H54 (cell line): ENCODE measurements at regions not wholly inside any gene's neighbourhood (a gene's known extent, or its start where the extent isn't known, plus 50 kb on each side); places are given as distances from the start of the nearest gene placed in this dataset.

Experiments used
- DNase-seq: peaks from one replicate; pipeline ENCODE4 v3.0.0; 2011; ENCODE audit warnings: low spot score, mixed read lengths; ENCODE audit not compliant: insufficient read length
- FAIRE-seq: peaks from 3 replicates; lab custom pipeline; 2011; peaks lifted over from hg19 to GRCh38; lab: Jason Lieb, UNC
- POLR2A ChIP-seq: IDR thresholded peaks from 2 replicates; pipeline ENCODE4 v1.6.1; 2011; ENCODE audit warnings: low read depth, mild to moderate bottlenecking, low read length

DNA sequence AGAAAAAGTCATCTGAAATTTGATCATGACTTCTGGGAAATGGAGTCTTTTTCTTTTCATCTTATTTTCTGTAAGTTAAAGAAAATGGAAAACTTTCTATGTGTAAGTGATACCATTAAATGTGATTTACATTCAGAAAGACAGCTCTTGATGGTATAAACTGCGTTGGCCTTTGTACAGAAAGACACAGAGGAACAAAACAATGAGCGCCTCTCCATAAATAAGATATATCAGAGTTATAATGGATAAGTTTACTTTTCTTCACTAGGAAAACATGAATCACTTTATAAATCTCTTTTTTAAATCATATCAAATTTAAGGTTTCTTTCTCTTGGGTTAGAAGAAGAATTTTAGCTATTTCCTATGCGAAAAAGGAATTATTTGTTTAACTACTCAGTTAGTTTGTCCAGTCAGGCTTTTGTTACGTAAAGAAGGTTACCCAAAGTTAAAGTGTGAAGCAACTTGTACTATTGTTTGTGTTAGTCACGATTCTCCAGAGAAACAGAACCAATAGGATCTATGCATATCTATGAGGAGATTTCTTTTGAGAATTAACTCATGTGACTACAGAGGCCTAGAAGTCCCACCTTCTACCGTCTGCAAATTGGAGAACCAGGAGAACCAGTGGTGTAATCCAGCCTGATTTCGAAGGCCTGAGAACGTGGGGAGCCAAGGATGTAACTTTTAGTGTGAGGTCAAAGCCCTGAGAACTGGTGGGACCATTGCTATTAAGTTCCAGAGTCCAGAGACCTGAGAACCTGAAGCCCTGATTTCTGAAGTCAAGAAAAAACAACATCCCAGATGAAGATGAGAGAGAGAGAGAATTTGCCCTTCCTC, 295.4 kb upstream of the KCNJ16 start:
- no peak for DNase-seq
- FAIRE-seq = no peak
- no peak for TF ChIP-seq POLR2A

DNA sequence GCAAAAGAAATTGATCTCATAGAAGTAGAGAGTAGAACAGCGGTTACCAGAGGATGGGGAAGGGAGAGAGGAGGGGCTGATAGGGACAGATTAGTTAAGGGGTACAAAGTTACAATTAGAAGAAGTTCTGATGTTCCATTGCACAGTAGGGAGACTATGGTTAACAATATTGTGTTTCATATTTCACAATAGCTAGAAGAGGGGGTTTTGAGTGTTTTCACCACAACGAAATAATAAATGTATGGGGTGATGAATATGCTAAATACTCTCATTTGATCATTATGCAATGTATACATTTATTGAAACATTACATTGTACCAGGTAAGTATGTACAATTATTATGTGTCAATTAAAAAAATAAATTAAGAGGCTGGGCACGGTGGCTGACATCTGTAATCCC, 291.2 kb upstream of the KCNJ16 start:
- no peak for TF ChIP-seq POLR2A
- no peak for FAIRE-seq
- DNase-seq = no peak

DNA sequence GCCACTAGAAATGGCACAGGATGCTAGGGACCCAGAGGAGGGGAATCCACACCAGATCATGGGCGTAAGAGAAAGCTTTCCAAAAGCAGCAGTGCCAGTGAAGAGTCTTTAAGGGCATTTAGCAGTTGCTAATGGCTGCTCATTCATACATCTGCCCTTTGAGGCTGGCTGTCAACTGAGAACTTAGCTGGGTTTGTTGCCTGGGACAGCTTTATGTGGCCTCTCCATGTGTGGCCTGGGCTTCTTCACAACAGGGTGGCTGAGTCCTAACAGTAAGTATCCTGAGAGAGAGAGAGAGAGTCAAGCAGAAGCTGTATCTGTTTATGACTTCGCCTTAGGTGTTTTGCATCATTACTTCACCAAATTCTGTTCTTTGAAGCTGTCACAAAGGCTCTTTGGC, 286.1 kb upstream of the KCNJ16 start:
- DNase-seq (no peak), FAIRE-seq (no peak)
- no peak for TF ChIP-seq POLR2A

DNA sequence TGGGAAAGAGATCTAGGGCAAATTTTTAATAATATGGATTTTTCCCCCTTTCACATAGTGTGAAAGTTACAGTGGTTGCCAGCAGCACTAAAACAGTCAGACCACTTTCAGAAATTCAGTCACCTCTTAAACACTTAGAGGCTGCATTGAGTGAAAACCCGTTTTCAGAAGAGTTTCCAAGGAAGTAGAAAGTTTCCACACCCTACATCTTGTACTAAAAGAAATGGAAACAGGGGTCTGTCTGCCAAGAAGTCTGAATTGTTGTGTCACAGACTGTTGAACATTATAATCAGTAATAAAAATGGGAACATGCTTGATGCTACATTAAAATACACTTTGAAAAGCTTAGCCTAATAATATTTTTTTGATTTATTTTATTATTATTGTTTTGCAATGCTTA, 278.9 kb upstream of the KCNJ16 start:
- DNase-seq (no peak), FAIRE-seq (no peak)
- TF ChIP-seq POLR2A = no peak

DNA sequence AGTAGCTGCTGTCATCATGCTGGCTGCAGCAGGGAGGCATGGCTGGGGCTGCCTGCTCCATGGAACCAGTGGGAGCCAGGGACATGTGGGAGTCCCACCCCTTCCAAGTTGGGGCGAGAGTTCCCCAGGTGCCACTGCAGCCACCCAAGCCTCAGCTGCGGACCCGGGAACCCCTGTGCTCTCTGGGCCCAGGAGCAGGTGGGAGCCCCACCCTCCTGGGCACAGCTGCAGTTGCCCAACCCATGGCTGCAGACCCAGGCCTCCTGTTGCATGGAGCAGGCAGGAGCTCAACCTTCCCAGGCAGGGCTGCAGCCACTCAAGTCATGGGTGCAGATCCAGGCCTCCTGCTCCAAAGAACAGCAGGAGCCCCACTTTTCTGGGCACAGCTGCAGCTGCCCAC, 274.2 kb upstream of the KCNJ16 start:
- DNase-seq (no peak), FAIRE-seq (no peak)
- TF ChIP-seq POLR2A = no peak

DNA sequence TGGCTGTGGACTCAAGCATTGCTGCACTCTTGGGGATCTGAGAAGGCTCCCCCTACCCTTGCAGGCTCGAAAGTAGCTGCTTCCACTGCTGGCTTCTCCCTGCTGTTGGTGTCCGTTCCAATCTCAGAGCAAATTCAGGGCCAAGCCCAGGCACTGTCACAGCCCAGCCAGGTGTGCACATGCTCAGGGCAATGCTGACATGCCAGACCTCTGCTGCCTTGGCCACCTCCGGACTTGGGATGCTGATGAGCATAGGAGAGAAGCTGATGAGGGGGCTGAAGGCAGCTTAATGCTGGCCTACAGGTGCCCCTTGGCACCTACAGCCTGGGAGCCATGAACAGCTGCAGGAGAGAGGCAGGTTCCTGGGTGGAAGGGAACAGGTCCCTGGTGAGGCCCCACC, 273.7 kb upstream of the KCNJ16 start:
- no peak for DNase-seq
- no peak for FAIRE-seq
- no peak for TF ChIP-seq POLR2A

DNA sequence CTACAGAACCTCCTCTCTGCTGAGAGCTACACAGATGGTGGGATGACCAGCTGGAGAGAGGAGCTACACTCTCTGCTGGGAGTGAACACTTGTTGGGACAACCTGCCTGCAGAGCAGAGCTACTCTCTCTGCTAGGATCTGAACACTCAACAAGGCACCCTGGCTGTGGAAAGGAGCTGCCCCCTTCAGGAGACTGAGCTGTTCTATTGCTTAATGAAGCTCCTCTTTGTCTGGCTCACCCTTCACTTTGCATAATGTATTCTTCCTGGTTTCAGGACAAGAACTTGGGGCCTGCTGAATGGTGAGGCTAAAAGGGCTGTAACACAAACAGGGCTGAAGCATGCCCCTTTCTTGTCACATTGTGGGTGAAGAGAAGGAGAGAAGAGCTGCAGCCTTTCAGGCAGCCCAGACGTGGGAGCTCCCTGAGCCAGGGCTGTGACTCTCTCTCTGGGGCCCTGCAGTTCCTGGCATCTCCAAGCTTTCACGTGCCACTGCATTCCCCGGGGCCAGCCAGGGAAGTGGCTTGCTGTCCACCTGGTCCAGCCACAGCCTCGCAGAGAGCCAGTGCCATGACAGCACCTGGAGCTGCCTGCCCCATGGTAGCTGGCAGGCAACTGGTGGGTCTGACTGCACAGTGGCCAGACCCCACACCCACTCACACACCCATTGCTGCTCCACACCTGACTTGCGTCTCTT, 272.8 kb upstream of the KCNJ16 start:
- DNase-seq = no peak

DNA sequence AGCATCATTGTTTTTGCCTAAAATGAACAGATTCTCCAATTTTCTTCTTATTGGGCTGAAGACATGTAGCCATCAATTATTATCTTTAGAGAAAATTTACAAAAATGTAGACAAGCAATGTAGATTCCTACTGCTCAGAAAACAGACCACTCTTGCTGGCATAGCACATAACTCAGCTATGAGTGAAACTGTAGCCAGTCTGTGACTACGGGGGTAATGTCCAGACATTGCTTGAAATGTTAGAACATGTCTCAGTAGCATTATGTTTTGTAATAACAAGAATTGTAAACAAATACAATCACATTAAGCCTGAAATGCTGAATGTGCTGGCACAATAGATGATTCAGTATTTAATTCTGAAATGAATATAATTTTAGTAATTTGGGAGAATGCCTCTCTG, 265.7 kb upstream of the KCNJ16 start:
- FAIRE-seq = peak; percentile 15
- DNase-seq = no peak
- no peak for TF ChIP-seq POLR2A

More for the DNA sequence above, 272.8 kb upstream of the KCNJ16 start:
- no peak for FAIRE-seq
- no peak for TF ChIP-seq POLR2A

DNA sequence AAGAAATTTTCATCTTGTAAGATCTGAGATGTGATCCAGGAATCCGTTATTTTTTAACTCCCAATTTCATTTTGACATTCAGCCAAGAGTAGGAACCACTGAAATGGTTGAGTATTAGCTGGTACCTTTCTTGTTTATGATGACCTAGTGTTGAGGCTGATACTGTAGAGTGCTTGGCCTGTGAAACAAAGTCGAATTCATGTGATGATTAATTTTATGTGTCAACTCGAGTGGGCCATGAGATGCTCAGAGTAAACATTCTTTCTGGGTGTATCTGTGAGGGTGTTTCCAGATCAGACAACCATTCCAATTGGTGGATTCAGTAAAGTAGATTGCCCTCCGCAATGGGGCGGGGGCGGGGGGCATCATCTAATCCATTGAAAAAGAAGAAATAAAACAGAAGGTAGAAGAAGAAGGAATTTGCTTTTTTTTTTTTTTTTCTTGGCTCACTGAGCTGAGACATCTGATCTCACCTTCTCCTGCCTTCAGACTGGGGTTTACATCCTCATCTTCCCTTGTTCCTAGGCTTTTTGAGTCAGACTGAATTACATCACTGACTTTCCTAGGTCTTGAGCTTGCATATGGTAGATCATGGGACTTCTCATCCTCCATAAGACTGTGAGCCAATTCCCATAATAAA, 264.6 kb upstream of the KCNJ16 start:
- DNase-seq (no peak), FAIRE-seq (peak; percentile 27)
- no peak for TF ChIP-seq POLR2A

DNA sequence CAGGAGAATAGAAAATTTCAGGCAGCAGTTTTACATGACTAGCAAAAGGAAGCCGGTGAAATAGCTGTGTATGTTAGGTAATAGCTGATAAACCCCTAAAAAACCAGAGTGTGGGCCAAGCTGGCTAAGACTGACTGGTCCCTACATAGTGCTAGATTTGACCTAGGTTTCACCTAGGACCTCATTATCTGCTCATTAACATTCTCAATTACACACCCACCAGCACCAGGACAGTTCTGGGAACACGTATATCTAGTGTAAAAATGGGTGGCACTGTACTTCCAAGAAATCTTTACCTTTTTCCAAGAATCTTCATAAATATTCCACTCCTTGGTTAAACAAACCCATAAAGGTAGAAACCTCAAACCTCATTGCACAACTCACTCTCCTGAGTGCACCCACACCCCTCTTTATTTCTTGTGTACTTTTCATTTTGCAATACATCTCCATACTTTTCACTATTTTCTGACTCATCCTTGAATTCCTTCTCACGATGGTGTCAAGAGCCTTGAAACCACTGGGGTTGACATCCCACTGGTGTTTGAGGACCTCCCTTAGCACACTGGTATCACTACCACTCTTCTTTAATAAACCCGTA, 262.7 kb upstream of the KCNJ16 start:
- DNase-seq (no peak), FAIRE-seq (peak; percentile 57)
- no peak for TF ChIP-seq POLR2A

DNA sequence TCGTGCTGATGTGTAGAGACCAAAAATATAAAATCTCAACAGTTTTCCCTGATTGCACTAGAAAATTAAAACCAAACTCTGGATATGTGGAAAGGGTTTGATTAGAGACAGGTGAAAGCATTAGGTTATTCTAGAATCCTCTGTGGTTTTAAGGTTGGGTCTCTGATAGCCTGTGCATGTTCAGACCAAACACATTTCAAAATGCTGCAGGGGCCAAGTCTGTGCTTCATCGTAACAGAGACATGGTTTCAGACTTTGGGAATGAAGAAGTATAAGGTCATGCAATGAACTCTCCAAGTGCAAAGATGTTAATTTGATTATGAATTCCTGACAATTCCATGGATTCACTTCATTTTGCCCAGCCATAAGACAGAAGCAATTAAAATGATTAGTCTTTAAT, 261.0 kb upstream of the KCNJ16 start:
- TF ChIP-seq POLR2A = no peak
- DNase-seq = no peak
- peak; percentile 30 for FAIRE-seq

DNA sequence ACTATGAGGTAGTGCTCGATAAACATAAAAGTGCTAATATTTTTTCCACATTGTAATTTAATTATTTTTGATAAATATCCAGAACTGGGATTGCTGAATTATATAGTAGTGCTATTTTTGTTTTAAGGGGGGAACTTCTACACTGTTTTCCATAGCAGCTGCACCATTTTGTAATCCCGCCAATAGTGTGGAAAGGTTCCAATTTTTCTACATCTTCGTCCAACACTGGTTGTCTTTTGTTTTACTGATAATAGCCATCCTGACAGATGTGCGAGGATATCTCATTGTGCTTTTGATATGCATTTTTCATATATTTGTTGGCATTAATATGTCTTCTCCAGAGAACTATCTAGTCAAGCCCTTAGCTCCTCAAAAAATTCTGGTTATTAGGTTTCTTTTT, 259.6 kb upstream of the KCNJ16 start:
- FAIRE-seq (no peak), DNase-seq (no peak)
- TF ChIP-seq POLR2A = no peak

DNA sequence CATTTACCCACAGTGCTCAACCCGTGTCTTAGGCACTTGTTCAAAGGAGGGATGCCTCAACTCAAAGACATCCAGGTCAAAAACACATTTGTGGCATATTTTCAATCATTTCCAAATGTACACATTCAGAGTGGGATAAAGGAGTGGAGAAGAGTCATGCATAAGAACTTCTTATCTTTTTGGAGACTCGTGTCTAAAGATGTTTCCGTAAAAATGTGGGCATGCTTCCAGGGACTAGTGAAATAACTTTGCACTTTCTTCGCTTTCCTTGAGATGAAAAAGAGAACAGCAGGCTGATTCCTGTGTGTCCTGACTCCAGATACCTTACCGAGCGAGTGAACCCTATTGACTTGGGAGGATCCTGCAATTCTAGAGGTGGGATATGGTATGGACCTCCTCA, 256.6 kb upstream of the KCNJ16 start:
- FAIRE-seq (no peak), DNase-seq (no peak)
- no peak for TF ChIP-seq POLR2A
